ENCODE measurements at regions not wholly inside any gene's neighbourhood (a gene's known extent, or its start where the extent isn't known, plus 50 kb on each side); places are given as distances from the start of the nearest gene placed in this dataset.

DNA sequence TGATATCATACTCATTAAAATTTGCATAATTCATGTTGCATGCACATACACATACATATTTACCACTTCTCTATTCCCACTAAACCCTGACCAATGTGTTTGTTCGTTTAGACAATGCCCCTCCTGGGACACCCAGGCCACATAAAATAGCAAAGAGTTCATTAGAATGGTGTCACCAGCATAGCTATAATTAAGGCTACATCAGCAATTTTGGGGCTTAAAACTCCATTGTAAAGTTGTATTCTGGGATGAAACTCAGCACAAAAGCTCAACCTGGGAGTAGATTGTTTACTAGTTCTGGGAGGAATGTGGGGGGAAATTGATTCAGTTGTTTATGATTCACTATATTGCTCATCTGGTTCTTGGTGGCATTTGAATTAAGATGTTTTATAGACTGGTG lies 522.2 kb upstream of the SUCLG2 start:
- no peak for DNase-seq (ENCODE audit: low spot score)
- no peak overlapping the region for H2BK12ac ChIP-seq (ENCODE audit: low read length)
- no peak overlapping the region for H2BK5ac ChIP-seq (ENCODE audit: low read length)
- peaks cover 0 to 7% of the 10 kb centered on the region in 2 donors for H3K9me3 ChIP-seq (replicated peaks in 1 of 2; ENCODE audit: control insufficient read depth in 2 of 2, insufficient read depth in 1 of 2, low read depth in 1 of 2, low read length in 2 of 2)
- H3K9ac ChIP-seq (ENCODE audit: low read depth, low read length, poor library complexity): no peak overlapping the region
- no peak overlapping the region for H3K4me3 ChIP-seq (ENCODE audit: low read length in 2 of 2)
- no peak overlapping the region for H2BK120ac ChIP-seq (ENCODE audit: low read depth, low read length)
- H3K27me3 ChIP-seq (ENCODE audit: control insufficient read depth in 3 of 3, insufficient read depth in 3 of 3, low read depth in 1 of 3, low read length in 3 of 3): no peaks in the 10 kb centered on the region
- H4K8ac ChIP-seq (ENCODE audit: low read depth, low read length): no peak overlapping the region
- WGBS, 2 donors (ENCODE audit: extremely low coverage in 2 of 2, insufficient read length in 2 of 2, insufficient replicate concordance in 1 of 2): no CpG with 5 or more reads among the region's 1 CpG
- H3K14ac ChIP-seq (ENCODE audit: low read length): no peak overlapping the region
- H2BK15ac ChIP-seq (ENCODE audit: low read length): no peak overlapping the region
- H2AFZ ChIP-seq (ENCODE audit: low read length): no peak overlapping the region
- no peak overlapping the region for H3K27ac ChIP-seq (replicated peaks; ENCODE audit: low read length)
- no peaks in the 10 kb centered on the region for H3K36me3 ChIP-seq (replicated peaks in 1 of 2; ENCODE audit: control insufficient read depth in 2 of 2, insufficient read depth in 2 of 2, low read length in 2 of 2)
- H3K4ac ChIP-seq (ENCODE audit: low read length): no peak overlapping the region
- no peak overlapping the region for H3K23ac ChIP-seq (ENCODE audit: low read depth, low read length, poor library complexity)
- no peaks in the 10 kb centered on the region for H3K79me1 ChIP-seq (ENCODE audit: low read depth, low read length)
- no peak overlapping the region for H3K4me2 ChIP-seq (ENCODE audit: insufficient read depth, low read length, poor library complexity, severe bottlenecking)
- no peak overlapping the region for H3K18ac ChIP-seq (ENCODE audit: low read length)
- no peaks in the 10 kb centered on the region for H3K4me1 ChIP-seq (ENCODE audit: control insufficient read depth in 2 of 2, insufficient read depth in 1 of 2, low read depth in 1 of 2, low read length in 2 of 2)
- no peak overlapping the region for H2AK5ac ChIP-seq (ENCODE audit: low read depth, low read length)
- H4K91ac ChIP-seq (ENCODE audit: low read depth, low read length, poor library complexity): no peak overlapping the region

DNA sequence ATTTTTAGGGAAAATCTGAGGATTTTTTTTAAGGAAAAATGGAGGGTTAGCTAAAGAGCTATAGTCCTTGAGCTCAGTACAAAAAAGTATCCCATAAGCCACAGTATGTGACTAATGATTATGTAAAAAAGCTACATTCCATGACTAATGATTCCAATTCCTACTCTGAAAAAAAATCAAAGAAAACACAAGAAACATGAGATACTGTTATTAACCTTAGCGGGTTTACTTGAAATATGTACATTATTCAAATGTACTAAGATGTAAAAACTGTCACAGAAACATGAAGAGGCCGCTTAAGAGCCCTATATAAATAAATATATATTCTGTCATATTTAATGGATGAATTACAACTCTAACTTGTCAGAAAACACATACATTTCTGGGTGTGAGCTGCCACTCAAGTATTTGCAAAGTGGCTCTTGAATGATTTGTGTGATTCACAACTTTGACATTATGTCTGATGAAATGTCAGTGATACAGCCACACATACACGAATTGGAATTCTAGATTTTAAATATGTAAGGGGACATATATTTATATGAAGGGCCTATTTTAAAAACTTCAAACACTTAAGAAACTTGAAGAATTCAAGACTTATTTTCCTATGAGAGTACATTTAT lies 518.7 kb upstream of the SUCLG2 start:
- H3K14ac ChIP-seq (ENCODE audit: low read length): no peak overlapping the region
- H3K9me3 ChIP-seq (replicated peaks in 1 of 2; ENCODE audit: control insufficient read depth in 2 of 2, insufficient read depth in 1 of 2, low read depth in 1 of 2, low read length in 2 of 2): peaks cover 0 to 7% of the 10 kb centered on the region in 2 donors
- no peak overlapping the region for H4K91ac ChIP-seq (ENCODE audit: low read depth, low read length, poor library complexity)
- peaks cover 0 to 2% (median 0%) of the 10 kb centered on the region in 3 experiments for H3K27me3 ChIP-seq (ENCODE audit: control insufficient read depth in 3 of 3, insufficient read depth in 3 of 3, low read depth in 1 of 3, low read length in 3 of 3)
- H3K27ac ChIP-seq (replicated peaks; ENCODE audit: low read length): no peak overlapping the region
- H3K36me3 ChIP-seq (replicated peaks in 1 of 2; ENCODE audit: control insufficient read depth in 2 of 2, insufficient read depth in 2 of 2, low read length in 2 of 2): no peaks in the 10 kb centered on the region
- no peak overlapping the region for H2BK120ac ChIP-seq (ENCODE audit: low read depth, low read length)
- H3K9ac ChIP-seq (ENCODE audit: low read depth, low read length, poor library complexity): no peak overlapping the region
- no peak for DNase-seq (ENCODE audit: low spot score)
- no peak overlapping the region for H3K23ac ChIP-seq (ENCODE audit: low read depth, low read length, poor library complexity)
- H3K18ac ChIP-seq (ENCODE audit: low read length): no peak overlapping the region
- H3K79me1 ChIP-seq (ENCODE audit: low read depth, low read length): no peaks in the 10 kb centered on the region
- H2BK5ac ChIP-seq (ENCODE audit: low read length): no peak overlapping the region
- H2BK15ac ChIP-seq (ENCODE audit: low read length): no peak overlapping the region
- no peaks in the 10 kb centered on the region for H3K4me1 ChIP-seq (ENCODE audit: control insufficient read depth in 2 of 2, insufficient read depth in 1 of 2, low read depth in 1 of 2, low read length in 2 of 2)
- no peak overlapping the region for H2AFZ ChIP-seq (ENCODE audit: low read length)
- WGBS, 2 donors (ENCODE audit: extremely low coverage in 2 of 2, insufficient read length in 2 of 2, insufficient replicate concordance in 1 of 2): no CpG with 5 or more reads among the region's 3 CpGs
- H4K8ac ChIP-seq (ENCODE audit: low read depth, low read length): no peak overlapping the region
- no peak overlapping the region for H2AK5ac ChIP-seq (ENCODE audit: low read depth, low read length)
- H3K4me2 ChIP-seq (ENCODE audit: insufficient read depth, low read length, poor library complexity, severe bottlenecking): no peak overlapping the region
- H2BK12ac ChIP-seq (ENCODE audit: low read length): no peak overlapping the region
- no peak overlapping the region for H3K4ac ChIP-seq (ENCODE audit: low read length)
- H3K4me3 ChIP-seq (ENCODE audit: low read length in 2 of 2): no peak overlapping the region

DNA sequence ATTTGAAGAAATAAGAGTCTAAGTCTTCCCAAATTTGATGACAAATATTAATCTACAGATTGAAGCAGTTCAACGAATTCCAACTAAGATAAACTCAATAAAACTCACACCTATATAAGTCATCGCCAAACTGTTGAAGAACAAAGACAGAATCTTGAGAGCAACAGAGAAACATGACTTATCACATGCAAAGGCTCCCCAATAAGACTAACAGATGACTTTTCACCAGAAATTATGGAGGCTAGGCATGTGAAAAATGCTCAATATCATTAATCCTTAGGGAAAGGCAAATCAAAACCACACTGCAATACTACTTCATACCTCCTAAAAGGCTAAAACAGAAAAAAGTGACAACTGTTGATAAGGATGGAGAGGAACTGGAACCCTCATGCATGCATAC lies 517.6 kb upstream of the SUCLG2 start:
- WGBS, 2 donors (ENCODE audit: extremely low coverage in 2 of 2, insufficient read length in 2 of 2, insufficient replicate concordance in 1 of 2): no CpG with 5 or more reads among the region's 2 CpGs
- no peaks in the 10 kb centered on the region for H3K79me1 ChIP-seq (ENCODE audit: low read depth, low read length)
- no peak overlapping the region for H3K9ac ChIP-seq (ENCODE audit: low read depth, low read length, poor library complexity)
- no peak overlapping the region for H4K91ac ChIP-seq (ENCODE audit: low read depth, low read length, poor library complexity)
- H3K4me2 ChIP-seq (ENCODE audit: insufficient read depth, low read length, poor library complexity, severe bottlenecking): no peak overlapping the region
- H3K23ac ChIP-seq (ENCODE audit: low read depth, low read length, poor library complexity): no peak overlapping the region
- H2AK5ac ChIP-seq (ENCODE audit: low read depth, low read length): no peak overlapping the region
- H3K27ac ChIP-seq (replicated peaks; ENCODE audit: low read length): no peak overlapping the region
- H2BK120ac ChIP-seq (ENCODE audit: low read depth, low read length): no peak overlapping the region
- no peaks in the 10 kb centered on the region for H3K4me1 ChIP-seq (ENCODE audit: control insufficient read depth in 2 of 2, insufficient read depth in 1 of 2, low read depth in 1 of 2, low read length in 2 of 2)
- no peak overlapping the region for H2BK15ac ChIP-seq (ENCODE audit: low read length)
- no peak overlapping the region for H2BK5ac ChIP-seq (ENCODE audit: low read length)
- H4K8ac ChIP-seq (ENCODE audit: low read depth, low read length): no peak overlapping the region
- H3K4ac ChIP-seq (ENCODE audit: low read length): no peak overlapping the region
- no peak overlapping the region for H3K14ac ChIP-seq (ENCODE audit: low read length)
- H3K27me3 ChIP-seq (ENCODE audit: control insufficient read depth in 3 of 3, insufficient read depth in 3 of 3, low read depth in 1 of 3, low read length in 3 of 3): peaks cover 0 to 2% (median 0%) of the 10 kb centered on the region in 3 experiments
- H3K4me3 ChIP-seq (ENCODE audit: low read length in 2 of 2): no peak overlapping the region
- no peak overlapping the region for H3K18ac ChIP-seq (ENCODE audit: low read length)
- H3K36me3 ChIP-seq (replicated peaks in 1 of 2; ENCODE audit: control insufficient read depth in 2 of 2, insufficient read depth in 2 of 2, low read length in 2 of 2): no peaks in the 10 kb centered on the region
- H2BK12ac ChIP-seq (ENCODE audit: low read length): no peak overlapping the region
- no peak overlapping the region for H2AFZ ChIP-seq (ENCODE audit: low read length)
- no peak for DNase-seq (ENCODE audit: low spot score)
- peaks cover 0 to 7% of the 10 kb centered on the region in 2 donors for H3K9me3 ChIP-seq (replicated peaks in 1 of 2; ENCODE audit: control insufficient read depth in 2 of 2, insufficient read depth in 1 of 2, low read depth in 1 of 2, low read length in 2 of 2)

DNA sequence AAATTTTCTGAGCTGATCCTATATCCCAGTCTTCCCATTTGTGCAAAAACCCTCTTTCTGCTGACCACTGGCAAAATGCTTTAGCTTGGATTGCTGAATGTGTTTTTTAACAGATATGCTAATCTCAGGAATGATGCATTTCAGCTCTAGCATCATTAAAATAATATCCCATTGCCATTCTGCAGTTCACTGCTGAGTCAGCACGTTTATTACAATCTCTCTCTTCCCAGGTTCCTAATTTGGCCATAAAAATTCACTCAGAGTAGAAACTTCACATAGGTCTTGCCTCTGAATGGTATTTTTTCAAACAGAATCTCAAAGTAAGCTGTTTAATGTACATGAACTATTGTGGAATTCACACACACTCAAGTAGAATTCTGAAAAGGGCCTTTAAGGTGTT lies 509.6 kb upstream of the SUCLG2 start:
- Histone ChIP-seq H3K14ac (ENCODE audit: low read length) (no peak overlapping the region), H2BK5ac (ENCODE audit: low read length) (no peak overlapping the region), H3K27ac (replicated peaks; ENCODE audit: low read length) (no peak overlapping the region), H3K79me1 (ENCODE audit: low read depth, low read length) (no peaks in the 10 kb centered on the region), H2AK5ac (ENCODE audit: low read depth, low read length) (no peak overlapping the region), H2AFZ (ENCODE audit: low read length) (no peak overlapping the region), H3K36me3 (replicated peaks in 1 of 2; ENCODE audit: control insufficient read depth in 2 of 2, insufficient read depth in 2 of 2, low read length in 2 of 2) (no peaks in the 10 kb centered on the region), H4K8ac (ENCODE audit: low read depth, low read length) (no peak overlapping the region), H3K4me1 (ENCODE audit: control insufficient read depth in 2 of 2, insufficient read depth in 1 of 2, low read depth in 1 of 2, low read length in 2 of 2) (peaks cover 0 to 1% of the 10 kb centered on the region in 2 donors), H2BK120ac (ENCODE audit: low read depth, low read length) (no peak overlapping the region), H2BK12ac (ENCODE audit: low read length) (no peak overlapping the region), H3K18ac (ENCODE audit: low read length) (no peak overlapping the region), H3K4me3 (ENCODE audit: low read length in 2 of 2) (no peak overlapping the region), H3K27me3 (ENCODE audit: control insufficient read depth in 3 of 3, insufficient read depth in 3 of 3, low read depth in 1 of 3, low read length in 3 of 3) (peaks cover 0 to under 1% (median 0%) of the 10 kb centered on the region in 3 experiments), H3K4ac (ENCODE audit: low read length) (no peak overlapping the region), H3K23ac (ENCODE audit: low read depth, low read length, poor library complexity) (no peak overlapping the region), H2BK15ac (ENCODE audit: low read length) (no peak overlapping the region), H3K9me3 (replicated peaks in 1 of 2; ENCODE audit: control insufficient read depth in 2 of 2, insufficient read depth in 1 of 2, low read depth in 1 of 2, low read length in 2 of 2) (no peaks in the 10 kb centered on the region), H3K4me2 (ENCODE audit: insufficient read depth, low read length, poor library complexity, severe bottlenecking) (no peak overlapping the region), H4K91ac (ENCODE audit: low read depth, low read length, poor library complexity) (no peak overlapping the region), H3K9ac (ENCODE audit: low read depth, low read length, poor library complexity) (no peak overlapping the region)
- WGBS, 2 donors (ENCODE audit: extremely low coverage in 2 of 2, insufficient read length in 2 of 2, insufficient replicate concordance in 1 of 2): no CpG with 5 or more reads among the region's 1 CpG
- DNase-seq (ENCODE audit: low spot score): no peak

Data from neuronal stem cell (in vitro differentiated cells).